GM12878 (cell line): ENCODE measurements at regions not wholly inside any gene's neighbourhood (a gene's known extent, or its start where the extent isn't known, plus 50 kb on each side); places are given as distances from the start of the nearest gene placed in this dataset.

Experiments
- ATAC-seq: fragments of 200-7000 bp; cut with Tn5 transposase; 3 replicates; pipeline ENCODE4 v1.9.1; 2020; ENCODE audit warnings: mild to moderate bottlenecking, moderate library complexity
- BruUV-seq: library from RNA; stranded (reverse); fragments of 400-500 nt; replicated peaks from 2 replicates; lab custom pipeline; 2021; lab: Mats Ljungman, UMichigan
- CTCF ChIA-PET: fragments of 300-600 bp; sonication (Branson Sonifier 250); formaldehyde crosslinking; extraction: SDS; loops from one replicate; lab custom pipeline; 2021; ENCODE audit warnings: inconsistent platforms; lab: Yijun Ruan, JAX
- POLR2A ChIA-PET: fragments of 350-600 bp; formaldehyde crosslinking; extraction: SDS; loops from one replicate; lab custom pipeline; 2021; ENCODE audit warnings: inconsistent platforms; lab: Charles Lee
- RAD21 ChIA-PET: fragments of 300-600 bp; sonication (Branson Sonifier 250); formaldehyde crosslinking; loops from one replicate; lab custom pipeline; 2023; ENCODE audit warnings: antibody characterized with exemption; ENCODE audit not compliant: unreplicated experiment; lab: Charles Lee
- SMC1A ChIA-PET: fragments of 300-600 bp; sonication (Branson Sonifier 250); formaldehyde crosslinking; loops from one replicate; lab custom pipeline; 2023; ENCODE audit not compliant: unreplicated experiment, uncharacterized antibody; lab: Charles Lee
- DNase-seq: peaks from one replicate; pipeline ENCODE4 v3.0.0-alpha.2; 2011; ENCODE audit warnings: low read depth, low spot score
- FAIRE-seq: peaks from 3 replicates; lab custom pipeline; 2011; peaks lifted over from hg19 to GRCh38; lab: Jason Lieb, UNC
- H2AFZ ChIP-seq: 2 replicates; pipeline ENCODE4 v1.6.0; 2011; ENCODE audit warnings: low read depth, low read length, control low read depth; ENCODE audit not compliant: control insufficient read depth
- H3K27ac ChIP-seq: 2 replicates; pipeline ENCODE4 v1.5.1; 2011; ENCODE audit warnings: control low read depth; ENCODE audit not compliant: control insufficient read depth, insufficient read depth
- H3K27me3 ChIP-seq, 2 experiments: replicated peaks in 1 of 2; 2 replicates each; pipeline versions ENCODE4 v1.6.0 to v1.6.1; 2011; ENCODE audit warnings: low read length in 1 of 2; ENCODE audit not compliant: control insufficient read depth in 2 of 2, insufficient read depth in 2 of 2
- H3K36me3 ChIP-seq, 2 experiments: 2 replicates each; pipeline ENCODE4 v1.5.1; 2011; ENCODE audit warnings: low read length in 1 of 2; ENCODE audit not compliant: control insufficient read depth in 2 of 2, insufficient read depth in 2 of 2
- H3K4me1 ChIP-seq: 2 replicates; pipeline ENCODE4 v1.6.1; 2011; ENCODE audit warnings: mild to moderate bottlenecking, low read length, moderate library complexity, mixed read lengths; ENCODE audit not compliant: control insufficient read depth, insufficient read depth
- H3K4me2 ChIP-seq: 2 replicates; pipeline ENCODE4 v1.6.0; 2011; ENCODE audit warnings: control low read depth; ENCODE audit not compliant: control insufficient read depth, insufficient read depth
- H3K4me3 ChIP-seq: fragments of 200-600 bp; sonication (generic); 2 replicates; pipeline ENCODE4 v1.5.1; 2016
- H3K79me2 ChIP-seq: 2 replicates; pipeline ENCODE4 v1.6.0; 2011; ENCODE audit warnings: low read length; ENCODE audit not compliant: control insufficient read depth, insufficient read depth
- H3K9ac ChIP-seq: 2 replicates; pipeline ENCODE4 v1.8.0; 2011; ENCODE audit warnings: low read length, control low read depth, mixed read lengths; ENCODE audit not compliant: control insufficient read depth, insufficient read depth
- H3K9me3 ChIP-seq: replicated peaks from 3 replicates; pipeline ENCODE4 v1.5.1; 2011; ENCODE audit warnings: mild to moderate bottlenecking, low read length; ENCODE audit not compliant: control insufficient read depth, insufficient read depth
- H4K20me1 ChIP-seq: 2 replicates; pipeline ENCODE4 v1.6.0; 2011; ENCODE audit not compliant: control insufficient read depth, insufficient read depth
- ASH2L ChIP-seq: fragments of 300-600, 200-600 bp; sonication (generic); IDR thresholded peaks from 2 replicates; pipeline ENCODE4 v1.6.1; 2017; ENCODE audit warnings: low read depth, mild to moderate bottlenecking, borderline replicate concordance
- EZH2 ChIP-seq: IDR thresholded peaks from 2 replicates; pipeline ENCODE4 v1.6.1; 2012; ENCODE audit warnings: low read depth, mild to moderate bottlenecking, control low read depth, inconsistent platforms, low read length, borderline replicate concordance; ENCODE audit not compliant: control insufficient read depth
- MYC ChIP-seq: IDR thresholded peaks from 2 replicates; pipeline ENCODE4 v1.6.1; 2011; ENCODE audit warnings: mild to moderate bottlenecking, low read length, moderate library complexity, inconsistent platforms; ENCODE audit not compliant: insufficient read depth, insufficient replicate concordance, insufficient read length, severe bottlenecking
- NFYB ChIP-seq: IDR thresholded peaks from 2 replicates; pipeline ENCODE4 v1.6.1; 2011; ENCODE audit warnings: low read depth, mild to moderate bottlenecking, low read length, improper control_type of control experiment, moderate library complexity; ENCODE audit not compliant: insufficient read depth
- NR2C2 ChIP-seq: IDR thresholded peaks from 2 replicates; pipeline ENCODE4 v1.6.1; 2011; ENCODE audit warnings: borderline replicate concordance, low read depth; ENCODE audit not compliant: control insufficient read depth, insufficient read length
- PBX3 ChIP-seq: IDR thresholded peaks from 2 replicates; pipeline ENCODE4 v1.6.1; 2011; ENCODE audit warnings: mild to moderate bottlenecking, low read depth, low read length, moderate library complexity; ENCODE audit not compliant: insufficient replicate concordance
- RAD51 ChIP-seq: fragments of 450-650 bp; IDR thresholded peaks from 2 replicates; pipeline ENCODE4 v1.6.1; 2016; ENCODE audit warnings: moderate library complexity, mild to moderate bottlenecking, inconsistent platforms
- RCOR1 ChIP-seq: conservative IDR thresholded peaks from 2 replicates; pipeline ENCODE4 v1.6.1; 2012; ENCODE audit warnings: low read depth, low read length, improper control_type of control experiment
- SIN3A ChIP-seq: IDR thresholded peaks from 2 replicates; pipeline ENCODE4 v1.6.1; 2012; ENCODE audit warnings: low read depth, low read length, improper control_type of control experiment
- SKIL ChIP-seq: fragments of 450-650 bp; IDR thresholded peaks from 2 replicates; pipeline ENCODE4 v1.6.1; 2017; ENCODE audit warnings: mild to moderate bottlenecking, low read depth, inconsistent platforms; ENCODE audit not compliant: poor library complexity, severe bottlenecking
- SREBF2 ChIP-seq: IDR thresholded peaks from 2 replicates; pipeline ENCODE4 v1.6.1; 2012; ENCODE audit warnings: mild to moderate bottlenecking, low read length
- TBL1XR1 ChIP-seq: IDR thresholded peaks from 2 replicates; pipeline ENCODE4 v1.6.1; 2012; ENCODE audit warnings: low read depth, low read length, improper control_type of control experiment
- ZNF384 ChIP-seq: IDR thresholded peaks from 2 replicates; pipeline ENCODE4 v1.6.1; 2012; ENCODE audit warnings: low read depth, mild to moderate bottlenecking, low read length, improper control_type of control experiment, borderline replicate concordance
- ZSCAN29 ChIP-seq: fragments of 450-650 bp; IDR thresholded peaks from 2 replicates; pipeline ENCODE4 v1.6.1; 2017; ENCODE audit warnings: mild to moderate bottlenecking, moderate library complexity
- WGBS: methylation state at CpG from one replicate; pipeline ENCODE4 v1.1.6; 2016; ENCODE audit warnings: low lambda C conversion rate; ENCODE audit not compliant: insufficient replicate concordance, insufficient coverage; ENCODE audit errors: missing lambda C conversion rate; 5-methylcytosine and 5-hydroxymethylcytosine counted together
- in situ Hi-C: fragments of 300-500 bp; cut with MboI; formaldehyde crosslinking; loops from 9 replicates; pipeline ENCODE4 v1.14.3; 2018; ENCODE audit warnings: mixed read lengths
- intact Hi-C: fragments of 100-400 bp; cut with micrococcal nuclease; formaldehyde crosslinking; loops from one replicate; pipeline ENCODE4 v1.14.2; 2022; ENCODE audit not compliant: unreplicated experiment

- WGBS: 46% methylated on average over 7 of the region's 7 CpGs
- intact Hi-C loops (no loop called here), in situ Hi-C loops (no loop called here)
- no peaks in the 10 kb centered on the region for H3K27me3 ChIP-seq
- no peak overlapping the region for H3K4me2 ChIP-seq
- no peak overlapping the region for H3K9ac ChIP-seq
- H4K20me1 ChIP-seq: no peaks in the 10 kb centered on the region
- no peak for TF ChIP-seq SIN3A
- no peak for TF ChIP-seq SKIL
- no peak for TF ChIP-seq NR2C2
- no peak for TF ChIP-seq RCOR1
- no peak for TF ChIP-seq EZH2
- TF ChIP-seq PBX3: no peak
- TF ChIP-seq ASH2L: no peak
- no peak for TF ChIP-seq MYC
- no peak for TF ChIP-seq SREBF2
- TF ChIP-seq NFYB: no peak
- TF ChIP-seq TBL1XR1: no peak
- TF ChIP-seq ZNF384: no peak
- no peak for TF ChIP-seq RAD51
- no peak for TF ChIP-seq ZSCAN29
- POLR2A ChIA-PET: no interaction called here
- H3K79me2 ChIP-seq: no peaks in the 10 kb centered on the region
- H3K4me3 ChIP-seq: no peak overlapping the region
- no peaks in the 10 kb centered on the region for H3K36me3 ChIP-seq
- SMC1A ChIA-PET: interaction anchor here (0.6 kb wide), 1 partner anchor 1027 kb away, joined by 3 read pairs; no protein-coding TSS in a partner anchor
- peak; percentile 32; the same call in 1 of the 3 replicates for ATAC-seq
- H3K9me3 ChIP-seq: no peaks in the 10 kb centered on the region
- no peaks in the 10 kb centered on the region for H3K4me1 ChIP-seq
- FAIRE-seq: no peak
- CTCF ChIA-PET: interaction anchor here (0.7 kb wide), 2 partner anchors 11 to 226 kb away, joined by 3 read pairs; no protein-coding TSS in a partner anchor
- no TSS peak for BruUV-seq
- no peak for DNase-seq
- RAD21 ChIA-PET: interaction anchor here (0.7 kb wide), 1 partner anchor 75 kb away, joined by 3 read pairs; no protein-coding TSS in a partner anchor
- no peak overlapping the region for H3K27ac ChIP-seq
- H2AFZ ChIP-seq: no peak overlapping the region
Observed at GRCh38 chr14:98006008-98006407, 1208.8 kb downstream of the VRK1 start.
